ENCODE measurements at regions not wholly inside any gene's neighbourhood (a gene's known extent, or its start where the extent isn't known, plus 50 kb on each side); places are given as distances from the start of the nearest gene placed in this dataset.

- Histone ChIP-seq H3K9me3 (ENCODE audit: control insufficient read depth in 1 of 2, low read length in 2 of 2) (no peaks in the 10 kb centered on the region), H3K27ac (ENCODE audit: low read depth, low read length) (no peak overlapping the region)
Observed at GRCh38 chr1:56171670-56172069, 407.7 kb downstream of the PLPP3 start.

GRCh38 chr1:56170784-56171320, 408.5 kb downstream of the PLPP3 start:
- H3K4me3 ChIP-seq (ENCODE audit: low read depth in 1 of 2, low read length in 2 of 2) = no peak overlapping the region
- no peaks in the 10 kb centered on the region for H3K4me1 ChIP-seq (ENCODE audit: control insufficient read depth in 1 of 2, insufficient read depth in 2 of 2, low read length in 2 of 2)
- H3K9me3 ChIP-seq (ENCODE audit: control insufficient read depth in 1 of 2, low read length in 2 of 2) = no peaks in the 10 kb centered on the region
- no peak overlapping the region for H3K9ac ChIP-seq (ENCODE audit: low read depth in 1 of 2, low read length in 2 of 2)
- no peaks in the 10 kb centered on the region for H3K27me3 ChIP-seq (ENCODE audit: control insufficient read depth in 1 of 2, insufficient read depth in 2 of 2, low read length in 2 of 2)
- H3K27ac ChIP-seq (ENCODE audit: low read depth, low read length) = no peak overlapping the region
- H3K36me3 ChIP-seq (ENCODE audit: control insufficient read depth in 1 of 2, insufficient read depth in 2 of 2, low read length in 2 of 2) = no peaks in the 10 kb centered on the region

More at GRCh38 chr1:56171670-56172069, 407.7 kb downstream of the PLPP3 start:
- H3K4me3 ChIP-seq (ENCODE audit: low read depth in 1 of 2, low read length in 2 of 2) = no peak overlapping the region
- no peaks in the 10 kb centered on the region for H3K4me1 ChIP-seq (ENCODE audit: control insufficient read depth in 1 of 2, insufficient read depth in 2 of 2, low read length in 2 of 2)
- H3K36me3 ChIP-seq (ENCODE audit: control insufficient read depth in 1 of 2, insufficient read depth in 2 of 2, low read length in 2 of 2) = no peaks in the 10 kb centered on the region
- no peak overlapping the region for H3K9ac ChIP-seq (ENCODE audit: low read depth in 1 of 2, low read length in 2 of 2)
- no peaks in the 10 kb centered on the region for H3K27me3 ChIP-seq (ENCODE audit: control insufficient read depth in 1 of 2, insufficient read depth in 2 of 2, low read length in 2 of 2)

GRCh38 chr1:56169856-56170255, 409.5 kb downstream of the PLPP3 start:
- H3K9me3 ChIP-seq (ENCODE audit: control insufficient read depth in 1 of 2, low read length in 2 of 2) = no peaks in the 10 kb centered on the region
- H3K27me3 ChIP-seq (ENCODE audit: control insufficient read depth in 1 of 2, insufficient read depth in 2 of 2, low read length in 2 of 2) = no peaks in the 10 kb centered on the region
- H3K27ac ChIP-seq (ENCODE audit: low read depth, low read length) = no peak overlapping the region
- H3K4me3 ChIP-seq (ENCODE audit: low read depth in 1 of 2, low read length in 2 of 2) = no peak overlapping the region
- H3K4me1 ChIP-seq (ENCODE audit: control insufficient read depth in 1 of 2, insufficient read depth in 2 of 2, low read length in 2 of 2) = no peaks in the 10 kb centered on the region
- H3K9ac ChIP-seq (ENCODE audit: low read depth in 1 of 2, low read length in 2 of 2) = no peak overlapping the region
- no peaks in the 10 kb centered on the region for H3K36me3 ChIP-seq (ENCODE audit: control insufficient read depth in 1 of 2, insufficient read depth in 2 of 2, low read length in 2 of 2)

- H3K4me3 ChIP-seq (ENCODE audit: low read depth in 1 of 2, low read length in 2 of 2) = no peak overlapping the region
- no peak overlapping the region for H3K27ac ChIP-seq (ENCODE audit: low read depth, low read length)
- H3K27me3 ChIP-seq (ENCODE audit: control insufficient read depth in 1 of 2, insufficient read depth in 2 of 2, low read length in 2 of 2) = no peaks in the 10 kb centered on the region
- H3K9me3 ChIP-seq (ENCODE audit: control insufficient read depth in 1 of 2, low read length in 2 of 2) = no peaks in the 10 kb centered on the region
- H3K9ac ChIP-seq (ENCODE audit: low read depth in 1 of 2, low read length in 2 of 2) = no peak overlapping the region
- H3K4me1 ChIP-seq (ENCODE audit: control insufficient read depth in 1 of 2, insufficient read depth in 2 of 2, low read length in 2 of 2) = no peaks in the 10 kb centered on the region
- no peaks in the 10 kb centered on the region for H3K36me3 ChIP-seq (ENCODE audit: control insufficient read depth in 1 of 2, insufficient read depth in 2 of 2, low read length in 2 of 2)
Observed at GRCh38 chr1:56168176-56168575, 411.2 kb downstream of the PLPP3 start.

GRCh38 chr1:56167596-56167995, 411.8 kb downstream of the PLPP3 start:
- Histone ChIP-seq H3K9ac (ENCODE audit: low read depth in 1 of 2, low read length in 2 of 2) (no peak overlapping the region), H3K9me3 (ENCODE audit: control insufficient read depth in 1 of 2, low read length in 2 of 2) (no peaks in the 10 kb centered on the region), H3K27me3 (ENCODE audit: control insufficient read depth in 1 of 2, insufficient read depth in 2 of 2, low read length in 2 of 2) (no peaks in the 10 kb centered on the region), H3K36me3 (ENCODE audit: control insufficient read depth in 1 of 2, insufficient read depth in 2 of 2, low read length in 2 of 2) (no peaks in the 10 kb centered on the region), H3K27ac (ENCODE audit: low read depth, low read length) (no peak overlapping the region), H3K4me1 (ENCODE audit: control insufficient read depth in 1 of 2, insufficient read depth in 2 of 2, low read length in 2 of 2) (no peaks in the 10 kb centered on the region), H3K4me3 (ENCODE audit: low read depth in 1 of 2, low read length in 2 of 2) (no peak overlapping the region)

- no peaks in the 10 kb centered on the region for H3K36me3 ChIP-seq (ENCODE audit: control insufficient read depth in 1 of 2, insufficient read depth in 2 of 2, low read length in 2 of 2)
- no peaks in the 10 kb centered on the region for H3K9me3 ChIP-seq (ENCODE audit: control insufficient read depth in 1 of 2, low read length in 2 of 2)
- H3K4me3 ChIP-seq (ENCODE audit: low read depth in 1 of 2, low read length in 2 of 2) = no peak overlapping the region
- no peaks in the 10 kb centered on the region for H3K4me1 ChIP-seq (ENCODE audit: control insufficient read depth in 1 of 2, insufficient read depth in 2 of 2, low read length in 2 of 2)
- no peak overlapping the region for H3K27ac ChIP-seq (ENCODE audit: low read depth, low read length)
- H3K9ac ChIP-seq (ENCODE audit: low read depth in 1 of 2, low read length in 2 of 2) = no peak overlapping the region
- H3K27me3 ChIP-seq (ENCODE audit: control insufficient read depth in 1 of 2, insufficient read depth in 2 of 2, low read length in 2 of 2) = no peaks in the 10 kb centered on the region
Observed at GRCh38 chr1:56160773-56161315, 418.5 kb downstream of the PLPP3 start.

GRCh38 chr1:56156971-56157876, 422.1 kb downstream of the PLPP3 start:
- H3K9ac ChIP-seq (ENCODE audit: low read depth in 1 of 2, low read length in 2 of 2) = no peak overlapping the region
- H3K27ac ChIP-seq (ENCODE audit: low read depth, low read length) = no peak overlapping the region
- H3K36me3 ChIP-seq (ENCODE audit: control insufficient read depth in 1 of 2, insufficient read depth in 2 of 2, low read length in 2 of 2) = no peaks in the 10 kb centered on the region
- no peaks in the 10 kb centered on the region for H3K4me1 ChIP-seq (ENCODE audit: control insufficient read depth in 1 of 2, insufficient read depth in 2 of 2, low read length in 2 of 2)
- H3K27me3 ChIP-seq (ENCODE audit: control insufficient read depth in 1 of 2, insufficient read depth in 2 of 2, low read length in 2 of 2) = no peaks in the 10 kb centered on the region
- no peak overlapping the region for H3K4me3 ChIP-seq (ENCODE audit: low read depth in 1 of 2, low read length in 2 of 2)
- H3K9me3 ChIP-seq (ENCODE audit: control insufficient read depth in 1 of 2, low read length in 2 of 2) = no peaks in the 10 kb centered on the region

GRCh38 chr1:56153276-56153675, 426.1 kb downstream of the PLPP3 start:
- no peaks in the 10 kb centered on the region for H3K4me1 ChIP-seq (ENCODE audit: control insufficient read depth in 1 of 2, insufficient read depth in 2 of 2, low read length in 2 of 2)
- no peaks in the 10 kb centered on the region for H3K27me3 ChIP-seq (ENCODE audit: control insufficient read depth in 1 of 2, insufficient read depth in 2 of 2, low read length in 2 of 2)
- H3K9ac ChIP-seq (ENCODE audit: low read depth in 1 of 2, low read length in 2 of 2) = no peak overlapping the region
- no peak overlapping the region for H3K27ac ChIP-seq (ENCODE audit: low read depth, low read length)
- no peaks in the 10 kb centered on the region for H3K9me3 ChIP-seq (ENCODE audit: control insufficient read depth in 1 of 2, low read length in 2 of 2)
- no peaks in the 10 kb centered on the region for H3K36me3 ChIP-seq (ENCODE audit: control insufficient read depth in 1 of 2, insufficient read depth in 2 of 2, low read length in 2 of 2)
- H3K4me3 ChIP-seq (ENCODE audit: low read depth in 1 of 2, low read length in 2 of 2) = no peak overlapping the region

- H3K9me3 ChIP-seq (ENCODE audit: control insufficient read depth in 1 of 2, low read length in 2 of 2) = no peaks in the 10 kb centered on the region
- H3K9ac ChIP-seq (ENCODE audit: low read depth in 1 of 2, low read length in 2 of 2) = no peak overlapping the region
- no peak overlapping the region for H3K27ac ChIP-seq (ENCODE audit: low read depth, low read length)
- H3K4me3 ChIP-seq (ENCODE audit: low read depth in 1 of 2, low read length in 2 of 2) = no peak overlapping the region
- no peaks in the 10 kb centered on the region for H3K4me1 ChIP-seq (ENCODE audit: control insufficient read depth in 1 of 2, insufficient read depth in 2 of 2, low read length in 2 of 2)
- no peaks in the 10 kb centered on the region for H3K36me3 ChIP-seq (ENCODE audit: control insufficient read depth in 1 of 2, insufficient read depth in 2 of 2, low read length in 2 of 2)
- no peaks in the 10 kb centered on the region for H3K27me3 ChIP-seq (ENCODE audit: control insufficient read depth in 1 of 2, insufficient read depth in 2 of 2, low read length in 2 of 2)
Observed at GRCh38 chr1:56152635-56153034, 426.7 kb downstream of the PLPP3 start.

- Histone ChIP-seq H3K36me3 (ENCODE audit: control insufficient read depth in 1 of 2, insufficient read depth in 2 of 2, low read length in 2 of 2) (no peaks in the 10 kb centered on the region), H3K9ac (ENCODE audit: low read depth in 1 of 2, low read length in 2 of 2) (no peak overlapping the region), H3K27ac (ENCODE audit: low read depth, low read length) (no peak overlapping the region), H3K27me3 (ENCODE audit: control insufficient read depth in 1 of 2, insufficient read depth in 2 of 2, low read length in 2 of 2) (no peaks in the 10 kb centered on the region), H3K4me1 (ENCODE audit: control insufficient read depth in 1 of 2, insufficient read depth in 2 of 2, low read length in 2 of 2) (no peaks in the 10 kb centered on the region), H3K4me3 (ENCODE audit: low read depth in 1 of 2, low read length in 2 of 2) (no peak overlapping the region), H3K9me3 (ENCODE audit: control insufficient read depth in 1 of 2, low read length in 2 of 2) (no peaks in the 10 kb centered on the region)
Observed at GRCh38 chr1:56151402-56151801, 428.0 kb downstream of the PLPP3 start.
